GM20431 (cell line): ENCODE measurements at regions not wholly inside any gene's neighbourhood (a gene's known extent, or its start where the extent isn't known, plus 50 kb on each side); places are given as distances from the start of the nearest gene placed in this dataset.

Source experiments
- in situ Hi-C: fragments of 300-500 bp; cut with MseI, MboI; formaldehyde crosslinking; loops from one replicate; pipeline ENCODE4 v1.15.0; 2020; ENCODE audit warnings: low sequenced_read_pairs; ENCODE audit not compliant: unreplicated experiment

DNA sequence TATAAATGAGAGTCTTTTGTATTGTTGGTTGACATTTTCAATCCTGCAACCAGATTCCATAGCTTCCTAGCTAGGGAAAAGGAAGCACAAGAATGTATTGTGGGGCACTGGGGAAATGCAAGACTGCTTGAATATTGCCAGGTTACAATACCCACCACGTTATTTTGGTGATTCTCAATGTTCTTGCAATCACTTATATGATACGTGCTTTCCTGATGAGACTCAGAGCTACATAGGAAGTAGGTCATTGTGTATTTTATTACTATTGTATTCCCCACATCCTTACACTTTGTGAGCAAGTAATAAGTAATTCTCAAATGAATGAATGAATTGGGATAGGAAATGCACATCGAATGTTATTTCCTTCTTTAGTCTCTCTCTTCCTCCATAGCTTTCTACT, 217.1 kb upstream of the CD180 start:
- in situ Hi-C loops, result no loop called here

DNA sequence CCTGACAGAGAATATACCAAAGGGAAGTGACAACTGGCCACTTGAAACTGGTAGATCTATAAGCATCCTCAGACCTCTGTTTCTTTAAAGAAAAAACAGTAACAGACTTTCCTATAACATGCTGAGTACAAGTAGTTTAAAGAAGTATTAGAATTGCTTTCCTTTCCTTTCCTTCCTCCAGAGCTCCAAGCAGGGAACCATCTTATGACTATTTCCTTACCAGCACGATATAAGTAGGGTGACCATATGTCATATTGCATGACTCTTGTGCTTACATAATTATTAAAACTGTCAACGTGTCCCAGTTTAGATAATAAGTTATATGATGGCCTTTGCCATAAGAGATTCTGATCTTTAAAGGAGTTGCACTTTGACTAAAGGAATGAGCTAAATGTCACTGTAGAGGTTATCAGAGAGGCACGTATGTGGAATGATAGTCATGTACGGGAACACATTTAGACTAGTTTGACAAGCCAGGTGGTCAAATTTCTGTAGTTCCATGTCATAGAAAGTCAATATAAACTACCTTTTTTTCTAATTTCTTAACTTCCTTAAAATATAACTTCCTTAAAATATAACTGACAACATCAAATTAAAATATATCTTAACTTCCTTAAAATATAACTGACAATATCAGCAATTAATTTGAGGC, 212.7 kb upstream of the CD180 start:
- in situ Hi-C loops, result no loop called here

- in situ Hi-C loops, result no loop called here
Measured at GRCh38 chr5:67407979-67408378, 211.4 kb upstream of the CD180 start.

DNA sequence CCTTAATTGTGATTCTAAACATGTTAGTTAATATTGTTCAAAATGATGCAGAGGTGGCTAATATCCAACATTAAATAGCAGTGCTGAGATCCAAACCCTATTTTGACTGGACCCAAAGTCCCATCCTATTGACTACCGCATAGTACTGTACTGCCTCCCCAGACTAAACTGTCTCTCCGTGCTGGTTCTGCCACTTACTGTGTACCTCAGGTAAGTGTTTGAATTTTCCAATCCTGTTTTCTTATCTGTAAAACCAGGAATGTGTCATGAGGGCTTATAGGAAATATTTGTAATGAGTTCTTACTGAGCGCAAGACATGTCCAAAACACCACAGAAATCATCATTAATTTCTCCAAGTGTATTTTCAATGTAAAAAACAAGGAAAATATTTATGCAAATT, 209.2 kb upstream of the CD180 start:
- in situ Hi-C loops, result no loop called here

GRCh38 chr5:67405101-67405364, 208.4 kb upstream of the CD180 start:
- in situ Hi-C loops, result no loop called here

DNA sequence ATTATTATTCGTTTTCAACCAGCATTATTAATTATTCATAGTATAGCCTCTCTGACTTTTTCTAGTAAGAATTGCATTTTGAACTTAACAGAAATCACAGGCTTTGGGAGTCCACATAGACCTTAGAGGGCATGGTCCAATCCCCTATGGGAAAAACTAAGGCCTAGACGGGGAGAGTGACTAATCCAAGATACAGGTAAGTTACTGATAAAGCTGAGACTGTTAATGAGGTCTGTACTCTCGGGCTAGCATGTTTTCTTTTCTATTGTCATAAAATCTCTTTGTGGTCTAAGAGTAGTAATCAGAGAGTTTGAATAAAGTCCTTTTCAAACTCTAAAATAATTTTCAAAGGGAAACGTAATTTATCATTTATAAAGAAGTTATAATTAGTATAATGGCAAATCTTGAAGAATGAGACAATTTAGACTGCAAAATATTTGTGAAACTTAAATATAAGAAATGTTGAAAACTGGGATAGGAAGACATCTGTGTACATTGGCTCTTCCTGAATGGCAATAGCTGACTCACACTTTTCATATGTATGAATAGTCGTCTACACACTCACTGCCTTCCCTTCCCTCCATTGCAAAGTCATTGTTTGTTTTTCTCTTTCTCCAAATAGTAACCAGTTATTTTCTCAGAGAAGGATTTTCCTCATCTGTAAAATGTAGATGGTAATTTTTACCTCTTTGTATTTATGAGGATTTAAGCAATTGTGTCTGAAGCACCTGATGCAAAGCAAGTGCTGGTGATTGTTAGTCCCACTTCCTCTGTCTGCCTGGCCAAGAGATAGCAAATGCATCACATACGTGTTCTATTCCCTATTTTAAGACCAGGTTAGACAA, 207.9 kb upstream of the CD180 start:
- in situ Hi-C loops, result no loop called here

DNA sequence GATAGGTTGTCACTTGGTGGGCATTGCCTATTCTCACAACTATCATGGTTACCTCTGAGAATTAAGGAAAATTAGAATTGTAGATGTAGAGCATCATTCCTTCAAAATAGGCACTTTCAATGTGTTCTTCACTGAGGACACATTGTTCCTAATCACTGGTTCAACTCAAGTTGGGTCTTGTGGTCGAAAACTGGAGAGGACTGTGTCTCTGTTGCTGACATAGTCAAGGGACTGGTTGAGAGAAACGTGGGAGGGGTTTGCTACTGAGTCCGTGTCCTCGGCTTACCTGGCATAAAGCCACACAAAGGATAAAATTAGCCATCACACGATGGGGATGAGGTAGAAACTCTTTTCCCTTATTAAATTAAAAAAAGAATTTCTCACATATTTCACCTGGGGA, 205.9 kb upstream of the CD180 start:
- in situ Hi-C loops, result no loop called here

- in situ Hi-C loops, result no loop called here
Measured at GRCh38 chr5:67401172-67401571, 204.6 kb upstream of the CD180 start.

DNA sequence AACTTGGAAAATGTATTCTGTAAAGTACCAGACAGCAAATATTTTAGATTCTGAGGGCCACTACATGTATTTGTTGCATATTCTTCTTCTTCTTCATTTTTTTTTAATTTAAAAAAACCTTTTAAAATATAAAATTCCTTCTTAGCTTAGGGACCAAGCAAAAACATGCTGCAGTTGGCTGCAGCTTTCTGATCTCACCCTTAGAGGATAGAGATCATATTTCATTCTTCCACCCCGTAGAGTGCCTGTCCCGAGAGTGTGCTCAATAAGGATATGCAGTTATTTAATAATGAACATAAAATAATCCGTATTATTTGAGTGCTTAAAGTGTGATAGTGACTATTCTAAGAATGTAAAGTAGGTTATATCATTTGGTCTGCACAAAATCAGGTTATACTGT, 204.2 kb upstream of the CD180 start:
- in situ Hi-C loops, result no loop called here

DNA sequence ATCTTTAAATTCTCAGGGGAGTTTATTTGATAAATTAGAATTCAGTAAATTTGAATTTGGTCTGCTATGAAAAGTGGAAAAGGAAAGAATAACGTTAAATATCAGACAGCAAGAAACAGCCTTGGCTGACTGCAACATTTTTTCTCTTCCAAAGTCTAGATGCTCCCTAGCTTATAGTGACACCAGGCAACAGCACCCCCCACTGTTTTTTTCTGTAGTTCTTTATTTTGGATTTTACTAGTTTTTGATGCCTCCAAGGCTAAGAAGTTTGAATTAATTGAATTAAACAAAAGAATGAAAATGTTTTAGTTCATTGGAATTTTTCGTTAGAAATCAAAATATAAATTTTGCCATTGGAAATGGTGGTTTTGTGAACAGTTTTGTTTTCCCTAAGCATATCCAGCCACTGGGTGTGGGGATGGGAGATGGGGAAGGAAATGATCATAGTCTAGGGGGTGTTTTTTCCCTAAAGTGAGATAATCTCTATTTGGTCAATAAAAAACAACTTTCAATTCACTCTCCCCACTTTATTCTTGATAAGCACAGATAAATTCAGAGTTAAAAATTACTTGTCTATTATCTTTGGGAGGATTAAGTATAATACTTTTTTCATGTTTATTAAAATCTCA, 199.3 kb upstream of the CD180 start:
- in situ Hi-C loops, result no loop called here

DNA sequence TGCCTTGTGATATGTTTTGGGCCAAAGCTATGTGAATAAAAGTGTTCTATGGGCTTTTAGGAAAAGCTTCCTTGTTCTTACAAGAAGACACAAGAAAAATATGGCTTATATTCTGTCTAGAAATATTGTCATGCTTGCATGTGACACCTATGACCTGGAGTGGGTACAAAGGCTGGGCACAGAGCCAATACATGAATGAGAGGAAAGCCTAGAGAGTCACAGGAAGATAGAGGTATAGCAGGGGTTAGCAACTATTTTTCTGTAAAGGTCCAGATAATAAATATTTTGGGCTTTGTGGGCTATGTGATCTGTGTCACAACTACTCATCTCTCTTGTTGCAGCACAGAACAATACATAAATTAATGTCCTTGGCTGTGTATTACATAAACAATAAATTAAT, 196.6 kb upstream of the CD180 start:
- in situ Hi-C loops, result no loop called here

- in situ Hi-C loops, result no loop called here
Measured at GRCh38 chr5:67390935-67391334, 194.3 kb upstream of the CD180 start.

GRCh38 chr5:67383451-67383850, 186.9 kb upstream of the CD180 start:
- in situ Hi-C loops, result no loop called here

GRCh38 chr5:67381236-67381880, 184.8 kb upstream of the CD180 start:
- in situ Hi-C loops, result no loop called here

GRCh38 chr5:67380431-67380830, 183.8 kb upstream of the CD180 start:
- in situ Hi-C loops, result no loop called here

DNA sequence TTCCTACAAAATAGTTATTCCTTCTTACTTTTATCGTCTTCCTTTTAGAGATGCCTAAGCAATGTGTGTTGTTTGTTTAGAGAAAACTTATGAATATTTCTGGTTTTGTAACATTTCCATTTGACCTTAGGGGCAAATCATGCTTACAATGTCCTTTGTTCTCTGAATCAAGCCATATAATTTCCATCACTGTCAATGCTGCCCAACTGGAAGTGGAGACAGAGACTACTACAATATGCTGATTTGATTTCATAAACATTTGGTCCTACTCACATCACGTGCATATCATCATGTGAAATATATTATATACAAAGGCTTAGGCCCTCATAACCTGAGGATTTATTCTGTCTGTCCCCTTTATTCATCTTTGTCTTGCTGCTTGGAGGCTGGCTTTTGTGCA, 183.2 kb upstream of the CD180 start:
- in situ Hi-C loops, result no loop called here

DNA sequence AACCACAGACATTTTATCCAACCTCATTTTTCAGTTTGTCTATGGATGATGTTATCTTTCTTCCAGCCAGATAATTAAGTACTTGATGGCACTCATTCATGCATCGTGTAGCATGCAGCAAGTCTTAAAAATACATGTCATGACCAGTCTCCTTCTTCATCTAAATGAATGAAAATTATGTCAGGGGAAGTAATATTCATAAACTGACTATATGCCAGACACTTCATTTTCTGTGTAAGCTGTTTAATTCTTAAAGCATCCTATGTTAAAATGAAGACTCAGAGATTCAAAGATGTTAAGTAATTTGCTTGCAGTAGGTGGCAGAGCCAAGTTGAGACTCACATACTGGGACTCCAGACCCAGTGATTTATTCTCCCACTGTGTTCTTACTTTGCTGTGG, 181.7 kb upstream of the CD180 start:
- in situ Hi-C loops, result no loop called here

GRCh38 chr5:67377631-67378030, 181.0 kb upstream of the CD180 start:
- in situ Hi-C loops, result no loop called here

- in situ Hi-C loops, result no loop called here
Measured at GRCh38 chr5:67375606-67376005, 179.0 kb upstream of the CD180 start.

DNA sequence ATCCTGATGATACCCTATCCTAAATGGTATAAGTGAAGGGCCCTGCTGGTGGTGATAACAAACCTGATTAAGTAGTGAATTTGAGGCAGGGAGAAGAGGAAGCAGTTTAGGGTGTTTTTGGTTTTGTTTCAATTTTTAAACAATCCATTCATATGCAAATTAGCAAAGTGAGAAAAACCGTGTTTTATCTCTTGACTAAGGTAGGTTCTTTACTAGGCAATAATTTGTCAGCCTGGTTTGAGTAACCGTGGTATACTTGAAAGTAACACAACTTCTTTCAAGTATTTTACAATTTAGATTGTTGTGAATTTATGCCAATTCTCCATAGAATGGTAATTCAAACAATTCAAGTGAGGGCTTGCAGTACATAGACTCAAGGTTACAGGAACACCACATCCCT, 177.8 kb upstream of the CD180 start:
- in situ Hi-C loops, result no loop called here

DNA sequence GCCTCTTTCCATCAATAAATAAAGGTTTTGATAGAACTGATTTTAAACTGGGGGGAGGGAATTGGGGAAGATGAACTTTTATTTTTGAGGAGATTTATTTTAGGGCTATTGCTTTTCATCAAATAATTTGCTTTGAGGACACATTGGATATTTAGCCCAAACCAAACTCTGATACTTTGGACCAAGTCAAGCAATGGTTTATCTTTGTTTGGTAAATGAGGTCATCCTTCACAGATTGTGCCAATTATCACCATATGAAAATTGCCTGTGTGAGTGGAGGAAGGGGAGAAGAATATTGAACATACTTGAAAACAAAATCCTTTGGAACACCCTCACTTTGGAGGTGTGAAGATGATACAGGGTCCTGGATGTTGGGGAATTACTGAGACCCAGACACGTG, 176.9 kb upstream of the CD180 start:
- in situ Hi-C loops, result no loop called here
